ENCODE measurements at regions not wholly inside any gene's neighbourhood (a gene's known extent, or its start where the extent isn't known, plus 50 kb on each side); places are given as distances from the start of the nearest gene placed in this dataset.
A peak's percentile ranks its signal among the peaks of the same experiment; 100 is the strongest.

DNA sequence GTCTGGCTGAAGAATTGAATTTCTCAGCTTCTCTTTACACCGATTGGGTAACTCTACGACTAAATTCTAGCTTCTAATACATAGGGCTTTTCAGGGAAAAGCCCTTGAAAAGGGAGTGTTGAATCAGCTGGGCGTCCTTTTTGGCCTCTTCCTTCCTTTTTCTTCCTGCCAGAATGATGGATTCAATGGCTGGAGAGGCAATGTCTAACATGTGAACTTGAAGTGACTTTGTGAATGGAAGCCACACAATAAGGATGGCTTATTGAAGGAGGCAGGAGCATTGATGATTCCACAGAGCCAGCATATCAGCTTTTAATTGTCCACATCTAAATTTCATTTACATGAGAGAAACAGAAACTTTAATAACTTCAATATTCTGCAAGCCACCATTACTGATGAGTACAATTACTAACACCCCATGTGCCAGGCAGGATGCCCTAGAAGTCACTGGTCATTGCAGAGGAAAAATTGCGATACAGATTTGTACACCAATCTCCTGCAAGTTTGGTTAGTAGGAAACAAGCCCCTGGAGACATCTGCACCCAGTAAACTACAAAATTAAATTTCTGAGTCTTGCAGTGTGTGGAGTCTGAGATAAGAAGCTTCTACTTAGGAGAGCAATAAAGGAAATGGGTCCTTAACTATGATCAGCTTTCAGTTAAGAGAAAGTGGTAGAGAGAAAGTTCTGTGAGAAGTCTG, 56.1 kb downstream of the STYXL2 start:
- H3K4me3 Mint-ChIP-seq: no peak overlapping the region
- H3K36me3 ChIP-seq: peaks cover 9% of the 10 kb centered on the region
- no peaks in the 10 kb centered on the region for H3K79me2 ChIP-seq (ENCODE audit: low read depth)
- H3K4me1 Mint-ChIP-seq: peaks cover 22% of the 10 kb centered on the region
- no peak overlapping the region for H3K9ac ChIP-seq
- H3K4me2 ChIP-seq: no peak overlapping the region
- H3K36me3 Mint-ChIP-seq: peaks cover 14% of the 10 kb centered on the region
- no peaks in the 10 kb centered on the region for H4K20me1 ChIP-seq (ENCODE audit: low read depth)
- H3K27ac Mint-ChIP-seq: peak overlapping the region; percentile 35
- H3K9me3 Mint-ChIP-seq: peaks cover 23% of the 10 kb centered on the region
- peaks cover 15% of the 10 kb centered on the region for H3K9me3 ChIP-seq (ENCODE audit: low read depth)
- peaks cover 26% of the 10 kb centered on the region for H3K4me1 ChIP-seq
- H3K27me3 Mint-ChIP-seq (ENCODE audit: insufficient read depth, low read depth): no peaks in the 10 kb centered on the region
- no peak for TF ChIP-seq EZH2 (IDR thresholded peaks at IDR 0.05)
- no peak for TF ChIP-seq EZH2phosphoT487 (IDR thresholded peaks at IDR 0.05)
- TF ChIP-seq, protein P1, sequence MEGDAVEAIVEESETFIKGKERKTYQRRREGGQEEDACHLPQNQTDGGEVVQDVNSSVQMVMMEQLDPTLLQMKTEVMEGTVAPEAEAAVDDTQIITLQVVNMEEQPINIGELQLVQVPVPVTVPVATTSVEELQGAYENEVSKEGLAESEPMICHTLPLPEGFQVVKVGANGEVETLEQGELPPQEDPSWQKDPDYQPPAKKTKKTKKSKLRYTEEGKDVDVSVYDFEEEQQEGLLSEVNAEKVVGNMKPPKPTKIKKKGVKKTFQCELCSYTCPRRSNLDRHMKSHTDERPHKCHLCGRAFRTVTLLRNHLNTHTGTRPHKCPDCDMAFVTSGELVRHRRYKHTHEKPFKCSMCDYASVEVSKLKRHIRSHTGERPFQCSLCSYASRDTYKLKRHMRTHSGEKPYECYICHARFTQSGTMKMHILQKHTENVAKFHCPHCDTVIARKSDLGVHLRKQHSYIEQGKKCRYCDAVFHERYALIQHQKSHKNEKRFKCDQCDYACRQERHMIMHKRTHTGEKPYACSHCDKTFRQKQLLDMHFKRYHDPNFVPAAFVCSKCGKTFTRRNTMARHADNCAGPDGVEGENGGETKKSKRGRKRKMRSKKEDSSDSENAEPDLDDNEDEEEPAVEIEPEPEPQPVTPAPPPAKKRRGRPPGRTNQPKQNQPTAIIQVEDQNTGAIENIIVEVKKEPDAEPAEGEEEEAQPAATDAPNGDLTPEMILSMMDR (IDR thresholded peaks at IDR 0.05): no peak
- no peak overlapping the region for H2AFZ ChIP-seq (replicated peaks)
- peaks cover 28% of the 10 kb centered on the region for H3F3A ChIP-seq (ENCODE audit: low read depth)
- no peak for DNase-seq (ENCODE audit: low spot score)
- H3K27me3 ChIP-seq: no peaks in the 10 kb centered on the region
- no peak overlapping the region for H3K4me3 ChIP-seq
- H3K27ac ChIP-seq: no peak overlapping the region

DNA sequence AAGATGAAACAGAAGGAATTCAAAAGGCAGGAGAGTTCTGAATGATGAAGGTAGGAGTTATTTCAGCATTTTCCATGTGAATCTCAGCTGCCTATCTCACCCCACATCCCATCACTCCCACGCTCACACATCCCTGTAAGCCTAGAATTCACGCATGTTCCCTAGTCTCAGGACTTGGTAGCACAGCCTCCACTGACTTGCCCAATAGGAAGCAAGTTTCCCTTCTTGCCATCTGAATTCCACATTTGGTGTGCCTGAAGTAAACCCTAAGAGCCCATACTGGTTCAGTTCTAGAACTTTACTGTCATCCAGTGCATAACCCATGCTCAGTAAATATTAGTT, 56.6 kb downstream of the STYXL2 start:
- Histone ChIP-seq H3K27me3 (no peaks in the 10 kb centered on the region), H3K4me3 (no peak overlapping the region), H3F3A (ENCODE audit: low read depth) (peaks cover 28% of the 10 kb centered on the region), H2AFZ (replicated peaks) (no peak overlapping the region), H3K79me2 (ENCODE audit: low read depth) (no peaks in the 10 kb centered on the region), H3K9ac (no peak overlapping the region), H3K4me2 (no peak overlapping the region), H3K27ac (no peak overlapping the region), H4K20me1 (ENCODE audit: low read depth) (no peaks in the 10 kb centered on the region), H3K9me3 (ENCODE audit: low read depth) (peaks cover 15% of the 10 kb centered on the region), H3K36me3 (peaks cover 9% of the 10 kb centered on the region), H3K4me1 (peaks cover 26% of the 10 kb centered on the region)
- no peak for DNase-seq (ENCODE audit: low spot score)
- H3K36me3 Mint-ChIP-seq: peaks cover 16% of the 10 kb centered on the region
- peaks cover 18% of the 10 kb centered on the region for H3K9me3 Mint-ChIP-seq
- peaks cover 22% of the 10 kb centered on the region for H3K4me1 Mint-ChIP-seq
- no peak overlapping the region for H3K4me3 Mint-ChIP-seq
- H3K27me3 Mint-ChIP-seq (ENCODE audit: insufficient read depth, low read depth): no peaks in the 10 kb centered on the region
- no peak overlapping the region for H3K27ac Mint-ChIP-seq
- TF ChIP-seq EZH2phosphoT487 (IDR thresholded peaks at IDR 0.05): no peak
- TF ChIP-seq EZH2 (IDR thresholded peaks at IDR 0.05): no peak
- TF ChIP-seq, protein P1 (IDR thresholded peaks at IDR 0.05): no peak

DNA sequence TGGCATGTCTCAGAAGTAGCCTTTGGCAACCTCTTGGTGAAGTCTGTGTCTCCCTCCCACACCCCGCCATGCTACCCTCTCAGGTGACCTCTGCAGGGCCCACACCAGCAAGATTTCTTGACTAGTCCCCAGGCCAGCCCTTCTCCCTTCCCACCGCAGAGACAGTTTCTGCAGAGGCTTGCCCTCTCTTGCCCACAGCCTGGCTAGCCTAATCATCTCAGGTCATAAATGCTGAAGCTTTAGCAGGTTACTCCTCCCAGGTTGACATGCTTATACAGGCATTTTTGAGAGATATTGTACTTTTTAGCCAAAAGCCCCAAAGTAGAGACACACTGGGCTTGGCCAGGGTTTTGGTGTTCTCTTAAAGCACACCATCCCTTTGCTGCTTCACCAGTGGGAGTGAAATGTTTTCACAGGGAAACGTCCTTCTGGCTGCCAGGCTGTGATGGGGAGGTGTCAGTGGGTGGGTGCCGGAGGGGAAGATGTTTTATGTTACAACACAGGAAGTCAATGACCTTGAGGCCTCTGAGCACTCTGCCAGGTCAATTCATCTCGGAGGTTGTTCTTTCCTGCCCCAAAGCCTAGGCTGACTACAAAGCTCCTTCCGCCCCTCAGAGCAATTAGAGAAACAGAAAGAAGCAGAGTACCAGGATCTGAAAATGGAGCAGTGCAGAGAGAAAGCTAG, 58.5 kb downstream of the STYXL2 start:
- H3K4me1 Mint-ChIP-seq: peaks cover 22% of the 10 kb centered on the region
- H3K4me2 ChIP-seq: no peak overlapping the region
- peaks cover 26% of the 10 kb centered on the region for H3K4me1 ChIP-seq
- peaks cover 4% of the 10 kb centered on the region for H3K9me3 ChIP-seq (ENCODE audit: low read depth)
- no peaks in the 10 kb centered on the region for H3K27me3 ChIP-seq
- no peak for TF ChIP-seq EZH2 (IDR thresholded peaks at IDR 0.05)
- TF ChIP-seq, protein P1 (IDR thresholded peaks at IDR 0.05): no peak
- peaks cover 14% of the 10 kb centered on the region for H3K36me3 Mint-ChIP-seq
- no peaks in the 10 kb centered on the region for H3K79me2 ChIP-seq (ENCODE audit: low read depth)
- no peak overlapping the region for H3K27ac ChIP-seq
- H3K4me3 ChIP-seq: no peak overlapping the region
- H2AFZ ChIP-seq (replicated peaks): no peak overlapping the region
- H4K20me1 ChIP-seq (ENCODE audit: low read depth): no peaks in the 10 kb centered on the region
- peaks cover 5% of the 10 kb centered on the region for H3K36me3 ChIP-seq
- H3K27ac Mint-ChIP-seq: peak overlapping the region; percentile 82
- peaks cover 8% of the 10 kb centered on the region for H3K9me3 Mint-ChIP-seq
- H3F3A ChIP-seq (ENCODE audit: low read depth): peaks cover 28% of the 10 kb centered on the region
- DNase-seq (ENCODE audit: low spot score): no peak
- no peak overlapping the region for H3K9ac ChIP-seq
- H3K4me3 Mint-ChIP-seq: no peak overlapping the region
- no peaks in the 10 kb centered on the region for H3K27me3 Mint-ChIP-seq (ENCODE audit: insufficient read depth, low read depth)

All from neural progenitor cell (in vitro differentiated cells).